Type B pancreatic cell (in vitro differentiated cells): ENCODE measurements at regions not wholly inside any gene's neighbourhood (a gene's known extent, or its start where the extent isn't known, plus 50 kb on each side); places are given as distances from the start of the nearest gene placed in this dataset.

Source experiments
- DNase-seq: peaks from one replicate; pipeline ENCODE4 v3.0.0; 2021; ENCODE audit warnings: mixed read lengths; ENCODE audit not compliant: unreplicated experiment; ENCODE audit errors: extremely low spot score
- H3K27ac Mint-ChIP-seq: 2 replicates; pipeline ENCODE4 v1.8.0; 2021; ENCODE audit warnings: mild to moderate bottlenecking, mixed read lengths
- H3K27me3 Mint-ChIP-seq: 2 replicates; pipeline ENCODE4 v1.8.0; 2021; ENCODE audit warnings: mixed read lengths
- H3K36me3 Mint-ChIP-seq: 2 replicates; pipeline ENCODE4 v1.8.0; 2021; ENCODE audit warnings: mixed read lengths
- H3K4me1 Mint-ChIP-seq: one replicate; pipeline ENCODE4 v1.8.0; 2021; ENCODE audit warnings: mixed read lengths; ENCODE audit not compliant: unreplicated experiment
- H3K4me3 Mint-ChIP-seq: 2 replicates; pipeline ENCODE4 v1.8.0; 2021; ENCODE audit warnings: mild to moderate bottlenecking, mixed read lengths
- H3K9me3 Mint-ChIP-seq: 2 replicates; pipeline ENCODE4 v1.8.0; 2021; ENCODE audit warnings: mixed read lengths
- CTCF ChIP-seq: fragments of 200-600 bp; sonication (generic); conservative IDR thresholded peaks from 2 replicates; pipeline ENCODE4 v1.5.0; 2021; ENCODE audit warnings: antibody characterized with exemption, mild to moderate bottlenecking

- H3K9me3 Mint-ChIP-seq, result no peaks in the 10 kb centered on the region
- no peaks in the 10 kb centered on the region for H3K36me3 Mint-ChIP-seq
- TF ChIP-seq CTCF, result no peak
- DNase-seq, result no peak
- no peaks in the 10 kb centered on the region for H3K27me3 Mint-ChIP-seq
- H3K27ac Mint-ChIP-seq, result no peak overlapping the region
- H3K4me1 Mint-ChIP-seq, result no peaks in the 10 kb centered on the region
- no peak overlapping the region for H3K4me3 Mint-ChIP-seq
Measured at GRCh38 chr7:49287653-49288052, 363.3 kb downstream of the CDC14C start.

- Mint-ChIP-seq H3K4me3 (no peak overlapping the region), H3K27me3 (no peaks in the 10 kb centered on the region), H3K4me1 (no peaks in the 10 kb centered on the region), H3K27ac (no peak overlapping the region), H3K9me3 (peaks cover 5% of the 10 kb centered on the region), H3K36me3 (no peaks in the 10 kb centered on the region)
- DNase-seq, result no peak
- TF ChIP-seq CTCF, result no peak
Measured at GRCh38 chr7:49294611-49295010, 370.3 kb downstream of the CDC14C start.

- Mint-ChIP-seq H3K36me3 (no peaks in the 10 kb centered on the region), H3K4me1 (no peaks in the 10 kb centered on the region), H3K27ac (no peak overlapping the region), H3K4me3 (no peak overlapping the region), H3K27me3 (no peaks in the 10 kb centered on the region), H3K9me3 (peaks cover 5% of the 10 kb centered on the region)
- DNase-seq, result no peak
- TF ChIP-seq CTCF, result no peak
Measured at GRCh38 chr7:49295146-49295545, 370.8 kb downstream of the CDC14C start.

GRCh38 chr7:49297958-49298357 lies 373.6 kb downstream of the CDC14C start:
- no peaks in the 10 kb centered on the region for H3K4me1 Mint-ChIP-seq
- no peak for TF ChIP-seq CTCF
- H3K27me3 Mint-ChIP-seq, result no peaks in the 10 kb centered on the region
- no peaks in the 10 kb centered on the region for H3K36me3 Mint-ChIP-seq
- H3K4me3 Mint-ChIP-seq, result no peak overlapping the region
- no peak for DNase-seq
- peaks cover 5% of the 10 kb centered on the region for H3K9me3 Mint-ChIP-seq
- no peak overlapping the region for H3K27ac Mint-ChIP-seq

GRCh38 chr7:49308787-49309186 lies 384.4 kb downstream of the CDC14C start:
- Mint-ChIP-seq H3K9me3 (no peaks in the 10 kb centered on the region), H3K27ac (no peak overlapping the region), H3K4me1 (no peaks in the 10 kb centered on the region), H3K4me3 (no peak overlapping the region), H3K27me3 (no peaks in the 10 kb centered on the region), H3K36me3 (no peaks in the 10 kb centered on the region)
- no peak for DNase-seq
- no peak for TF ChIP-seq CTCF

GRCh38 chr7:49320083-49320482 lies 395.7 kb downstream of the CDC14C start:
- H3K4me1 Mint-ChIP-seq, result no peaks in the 10 kb centered on the region
- no peak overlapping the region for H3K27ac Mint-ChIP-seq
- H3K9me3 Mint-ChIP-seq, result no peaks in the 10 kb centered on the region
- H3K36me3 Mint-ChIP-seq, result no peaks in the 10 kb centered on the region
- H3K27me3 Mint-ChIP-seq, result no peaks in the 10 kb centered on the region
- no peak overlapping the region for H3K4me3 Mint-ChIP-seq
- DNase-seq, result no peak
- no peak for TF ChIP-seq CTCF
